DOHH2 (cell line): ENCODE measurements at regions not wholly inside any gene's neighbourhood (a gene's known extent, or its start where the extent isn't known, plus 50 kb on each side); places are given as distances from the start of the nearest gene placed in this dataset.

Experiments used
- EZH2phosphoT487 ChIP-seq: fragments of 200-600 bp; sonication (generic); IDR thresholded peaks from 2 replicates; pipeline ENCODE4 v1.6.1; 2017; ENCODE audit warnings: borderline replicate concordance, mild to moderate bottlenecking, antibody characterized with exemption, low read length, moderate library complexity, mixed read lengths
- TF ChIP-seq, protein P1 (sequence below): fragments of 200-600 bp; sonication (generic); IDR thresholded peaks from one replicate; pipeline ENCODE4 v1.5.1; 2014; ENCODE audit warnings: antibody characterized with exemption, mild to moderate bottlenecking, low read depth, low read length; ENCODE audit not compliant: poor library complexity, severe bottlenecking

DNA sequence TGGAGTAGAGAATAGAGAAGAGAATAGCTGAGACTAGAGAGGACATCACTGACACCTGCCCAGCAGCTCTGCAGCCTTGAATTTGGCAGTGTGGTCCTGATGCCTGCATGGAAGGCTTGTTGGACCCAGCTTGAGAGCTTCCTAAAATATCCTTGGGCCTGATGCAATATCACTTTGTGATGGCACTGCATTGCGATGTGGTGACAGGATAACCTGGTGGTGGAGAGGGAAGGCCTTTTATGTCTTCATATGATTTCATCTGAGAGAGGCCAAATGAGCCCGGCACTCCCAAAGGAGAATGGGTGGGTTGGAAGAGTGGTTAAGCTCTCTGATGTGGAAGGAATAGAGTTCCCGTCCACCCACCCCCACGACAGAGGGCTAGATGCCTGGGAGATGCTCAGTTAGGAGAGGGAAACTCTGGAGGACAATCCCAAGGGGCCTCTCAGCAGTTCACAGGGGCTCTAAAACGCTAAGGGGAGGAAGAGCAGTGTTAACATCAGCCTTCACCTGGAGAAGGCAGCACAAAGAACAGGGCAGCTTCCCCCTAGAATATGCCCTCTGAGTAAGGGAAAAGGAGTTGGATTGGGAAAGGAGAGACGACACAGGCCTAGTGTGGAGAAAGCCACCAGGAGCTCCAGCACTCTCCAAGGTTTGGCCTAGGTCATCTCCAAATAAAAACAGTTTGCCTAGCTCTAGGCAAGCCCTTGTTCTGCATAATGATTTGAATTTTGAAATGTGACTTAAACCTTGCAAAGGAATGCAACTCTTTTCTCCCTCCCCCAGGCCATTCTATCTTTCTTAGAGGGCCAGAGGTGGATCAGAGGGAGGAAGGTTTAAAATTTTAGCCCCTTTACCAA is 99.8 kb upstream of the SSBP2 start:
- no peak for TF ChIP-seq EZH2phosphoT487
- TF ChIP-seq, protein P1, sequence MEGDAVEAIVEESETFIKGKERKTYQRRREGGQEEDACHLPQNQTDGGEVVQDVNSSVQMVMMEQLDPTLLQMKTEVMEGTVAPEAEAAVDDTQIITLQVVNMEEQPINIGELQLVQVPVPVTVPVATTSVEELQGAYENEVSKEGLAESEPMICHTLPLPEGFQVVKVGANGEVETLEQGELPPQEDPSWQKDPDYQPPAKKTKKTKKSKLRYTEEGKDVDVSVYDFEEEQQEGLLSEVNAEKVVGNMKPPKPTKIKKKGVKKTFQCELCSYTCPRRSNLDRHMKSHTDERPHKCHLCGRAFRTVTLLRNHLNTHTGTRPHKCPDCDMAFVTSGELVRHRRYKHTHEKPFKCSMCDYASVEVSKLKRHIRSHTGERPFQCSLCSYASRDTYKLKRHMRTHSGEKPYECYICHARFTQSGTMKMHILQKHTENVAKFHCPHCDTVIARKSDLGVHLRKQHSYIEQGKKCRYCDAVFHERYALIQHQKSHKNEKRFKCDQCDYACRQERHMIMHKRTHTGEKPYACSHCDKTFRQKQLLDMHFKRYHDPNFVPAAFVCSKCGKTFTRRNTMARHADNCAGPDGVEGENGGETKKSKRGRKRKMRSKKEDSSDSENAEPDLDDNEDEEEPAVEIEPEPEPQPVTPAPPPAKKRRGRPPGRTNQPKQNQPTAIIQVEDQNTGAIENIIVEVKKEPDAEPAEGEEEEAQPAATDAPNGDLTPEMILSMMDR = no peak
